Heart left ventricle (tissue), 16 donors: ENCODE measurements at regions not wholly inside any gene's neighbourhood (a gene's known extent, or its start where the extent isn't known, plus 50 kb on each side); places are given as distances from the start of the nearest gene placed in this dataset.
A peak's percentile ranks its signal among the peaks of the same experiment; 100 is the strongest.

Experiments
- ATAC-seq, 4 donors: fragments of 200-7000 bp; cut with Tn5 transposase; one replicate each; pipeline ENCODE4 v1.9.1; 2020 to 2022; ENCODE audit warnings: moderate library complexity in 4 of 4, mild to moderate bottlenecking in 3 of 4, moderate number of reproducible peaks in 1 of 4
- DNase-seq, 5 donors: peaks; one replicate each; pipeline ENCODE4 v3.0.0-alpha.2; 2020
- H3K27ac ChIP-seq, 12 donors: fragments of 200-600 bp; sonication (generic) in 4 of 12; one replicate each; pipeline versions ENCODE4 v1.5.0 to v1.8.0; 2016 to 2022; ENCODE audit warnings: mild to moderate bottlenecking in 2 of 12
- H3K27me3 ChIP-seq, 9 donors: fragments of 200-600 bp; sonication (generic) in 2 of 9; one replicate each; pipeline versions ENCODE4 v1.5.1 to v1.8.0; 2016 to 2022; ENCODE audit warnings: mild to moderate bottlenecking in 3 of 9
- H3K36me3 ChIP-seq, 9 donors: fragments of 200-600 bp; sonication (generic) in 2 of 9; one replicate each; pipeline versions ENCODE4 v1.5.0 to v1.8.0; 2018 to 2022; ENCODE audit warnings: mild to moderate bottlenecking in 2 of 9
- H3K4me1 ChIP-seq, 12 donors: fragments of 200-600 bp; sonication (generic) in 4 of 12; one replicate each; pipeline versions ENCODE4 v1.5.0 to v1.8.0; 2016 to 2022; ENCODE audit warnings: mild to moderate bottlenecking in 3 of 12
- H3K4me3 ChIP-seq, 12 donors: fragments of 200-600 bp; sonication (generic) in 4 of 12; one replicate each; pipeline versions ENCODE4 v1.5.0 to v1.8.0; 2017 to 2022; ENCODE audit warnings: mild to moderate bottlenecking in 9 of 12, moderate library complexity in 4 of 12
- H3K9me3 ChIP-seq, 12 donors: fragments of 200-600 bp; sonication (generic) in 4 of 12; one replicate each; pipeline versions ENCODE4 v1.5.0 to v1.8.0; 2016 to 2022; ENCODE audit warnings: mild to moderate bottlenecking in 1 of 12
- CTCF ChIP-seq, 12 donors: fragments of 200-600 bp; sonication (generic) in 4 of 12; IDR thresholded peaks; one replicate each; pipeline versions ENCODE4 v1.5.0 to v1.8.0; 2018 to 2022; ENCODE audit warnings: antibody characterized with exemption in 12 of 12, mild to moderate bottlenecking in 5 of 12
- POLR2A ChIP-seq, 2 donors: fragments of 450-650 bp; IDR thresholded peaks; one replicate each; pipeline ENCODE4 v1.6.1; 2017; ENCODE audit warnings: antibody characterized with exemption in 2 of 2, mild to moderate bottlenecking in 2 of 2, moderate library complexity in 2 of 2
- WGBS, 4 donors: extraction: QIAGEN DNeasy Blood & Tissue Kit in 2 of 4; methylation state at CpG; one replicate each; pipeline versions ENCODE4 v1.1.5 to v1.1.7; 2013 to 2018; 5-methylcytosine and 5-hydroxymethylcytosine counted together
- intact Hi-C, 10 donors: fragments of 100-400 bp; cut with DNase I; formaldehyde crosslinking; loops; one replicate each; pipeline versions ENCODE4 v1.11.1 to v1.14.2; 2022
- donor health status: ischemic (EF 13 %, LVEDD 7.1; RV severe dilation, severe dysfunction).
- donor health status: healthy with polysubstance abuse.
- donor health status: DM: no; HTN: yes; CAD: no.
- donor health status: DM: no; HTN: no; CAD: no.
- donor health status: ischemic (EF 25% LVEDD 6.9; RV normal size, moderate dysfunction).
- donor health status: ischemic (EF 25% LVEDD 5.7; RV mildly dilated, moderate dysfunction).
- donor health status: healthy.
- donor health status: DM: yes; HTN: yes; CAD: no.
- donor health status: ischemic (EF 35%, LVEDD 5.7; RV mildly dilated, moderate dysfunction).
- donor health status: nonischemic (EF 11% LVEDD 7.7; RV severe dilation, severe dysfunction).
- donor health status: DM: yes; HTN: yes; CAD: no.
- donor health status: PGD.
- donor health status: ischemic (EF 29% LVEDD 5.4; RV normal size, mild dysfunction).
- donor health status: nonischemic (EF 23%, LVEDD 6.1; RV moderate dilation, normal function).

DNA sequence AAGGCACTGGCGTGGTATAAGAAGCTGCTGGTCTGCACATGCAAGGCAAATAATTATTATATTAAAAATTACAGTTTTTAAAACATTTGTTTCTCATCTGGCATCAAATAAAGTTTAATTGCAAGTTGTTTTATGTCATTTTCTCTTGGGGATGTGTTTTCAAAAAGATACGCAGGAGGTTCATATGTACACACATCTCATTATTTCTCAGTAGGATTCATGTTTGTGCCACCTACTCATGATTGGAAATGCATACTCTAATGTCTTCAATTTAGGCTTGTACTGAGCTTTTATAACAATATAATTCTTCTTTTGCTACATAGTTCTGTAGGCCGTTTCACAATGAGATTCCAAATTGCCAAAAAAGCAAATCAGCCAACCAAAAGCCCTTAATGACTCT lies 244.2 kb upstream of the MEF2C start:
- 94 to 96% (median 96%) methylated on average over 3 of the region's 3 CpGs for WGBS, 4 donors
- Histone ChIP-seq H3K9me3 (no peaks in the 10 kb centered on the region), H3K27me3 (no peaks in the 10 kb centered on the region), H3K36me3 (no peaks in the 10 kb centered on the region), H3K4me1 (peaks cover 0 to 3% (median 0%) of the 10 kb centered on the region in 12 donors), H3K4me3 (no peak overlapping the region), H3K27ac (no peak overlapping the region)
- ATAC-seq, result no peak
- intact Hi-C loops, result no loop called here
- TF ChIP-seq CTCF (IDR thresholded peaks at IDR 0.05) (no peak), POLR2A (IDR thresholded peaks at IDR 0.05) (no peak)
- DNase-seq, result no peak

GRCh38 chr5:89125372-89125771 lies 242.4 kb upstream of the MEF2C start:
- peaks cover 0 to 7% (median 0%) of the 10 kb centered on the region in 12 donors for H3K4me1 ChIP-seq
- ATAC-seq, result no peak
- no peaks in the 10 kb centered on the region for H3K9me3 ChIP-seq
- H3K27ac ChIP-seq, result no peak overlapping the region
- H3K36me3 ChIP-seq, result no peaks in the 10 kb centered on the region
- no peak overlapping the region for H3K4me3 ChIP-seq
- H3K27me3 ChIP-seq, result no peaks in the 10 kb centered on the region
- no peak for DNase-seq
- intact Hi-C loops, result no loop called here
- WGBS, 4 donors, result 95 to 100% (median 97%) methylated on average over 2 of the region's 2 CpGs
- no peak for TF ChIP-seq CTCF (IDR thresholded peaks at IDR 0.05)
- TF ChIP-seq POLR2A (IDR thresholded peaks at IDR 0.05), result no peak

- intact Hi-C loops, result no loop called here
- H3K36me3 ChIP-seq, result no peaks in the 10 kb centered on the region
- DNase-seq (no peak), ATAC-seq (no peak)
- no peaks in the 10 kb centered on the region for H3K9me3 ChIP-seq
- no peak overlapping the region for H3K4me3 ChIP-seq
- TF ChIP-seq CTCF (IDR thresholded peaks at IDR 0.05), result no peak
- WGBS, 4 donors, result 65 to 78% (median 70%) methylated on average over 2 of the region's 2 CpGs
- no peaks in the 10 kb centered on the region for H3K27me3 ChIP-seq
- H3K4me1 ChIP-seq, result peaks cover 0 to 7% (median 0%) of the 10 kb centered on the region in 12 donors
- H3K27ac ChIP-seq, result no peak overlapping the region
Measured at GRCh38 chr5:89123581-89123980, 240.6 kb upstream of the MEF2C start.

DNA sequence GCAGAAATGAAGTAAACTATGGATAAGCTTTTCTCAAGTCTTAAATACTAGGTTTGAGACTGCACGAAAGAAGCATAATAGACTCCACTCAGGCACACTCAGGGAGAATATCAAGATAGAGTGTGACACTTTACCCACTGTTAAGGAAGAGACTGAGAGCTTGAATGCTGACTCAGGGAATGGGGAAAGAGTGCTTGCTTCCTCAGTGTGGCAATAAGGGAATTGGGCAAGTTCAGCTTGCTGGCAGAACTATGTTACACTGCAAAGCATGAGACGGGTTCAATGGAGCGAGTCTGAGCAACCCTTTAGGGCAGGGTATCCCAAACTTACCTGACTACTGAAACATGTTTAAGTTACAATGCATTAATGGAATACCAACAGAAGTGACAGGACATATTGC lies 237.7 kb upstream of the MEF2C start:
- intact Hi-C loops, result no loop called here
- TF ChIP-seq CTCF (IDR thresholded peaks at IDR 0.05) (no peak), POLR2A (IDR thresholded peaks at IDR 0.05) (no peak)
- Histone ChIP-seq H3K36me3 (no peaks in the 10 kb centered on the region), H3K9me3 (no peaks in the 10 kb centered on the region), H3K27ac (peak overlapping the region in 1 of 12 donors; percentile 1), H3K27me3 (no peaks in the 10 kb centered on the region), H3K4me1 (peaks cover 0 to 14% (median 0%) of the 10 kb centered on the region in 12 donors), H3K4me3 (no peak overlapping the region)
- 87 to 93% (median 91%) methylated on average over 3 of the region's 3 CpGs for WGBS, 4 donors
- ATAC-seq (peak in 3 of 4 donors; percentile 59 to 80 (median 59)), DNase-seq (peak in 4 of 5 donors; percentile 6 to 25 (median 22))
